GM21786 (cell line): ENCODE measurements at regions not wholly inside any gene's neighbourhood (a gene's known extent, or its start where the extent isn't known, plus 50 kb on each side); places are given as distances from the start of the nearest gene placed in this dataset.
"Not testable (repeated sequence)": the region's sequence is repeated elsewhere in the genome, so short reads cannot be mapped to it uniquely, and the experiment has no call there.

ENCODE experiments used
- ATAC-seq: cut with Tn5 transposase; IDR thresholded peaks from one replicate; pipeline ENCODE4 v1.9.1; 2021; ENCODE audit not compliant: unreplicated experiment

GRCh38 chr2:180246268-180246667, 239.2 kb upstream of the CWC22 start:
- ATAC-seq, result no peak

- no peak for ATAC-seq
Observed at GRCh38 chr2:180240774-180241173, 233.7 kb upstream of the CWC22 start.

- ATAC-seq, result no peak
Observed at GRCh38 chr2:180238729-180239128, 231.6 kb upstream of the CWC22 start.

GRCh38 chr2:180236061-180236460, 229.0 kb upstream of the CWC22 start:
- ATAC-seq, result not testable (repeated sequence)

GRCh38 chr2:180235506-180235905, 228.4 kb upstream of the CWC22 start:
- ATAC-seq, result not testable (repeated sequence)

- not testable (repeated sequence) for ATAC-seq
Observed at GRCh38 chr2:180234991-180235390, 227.9 kb upstream of the CWC22 start.

GRCh38 chr2:180231015-180231414, 223.9 kb upstream of the CWC22 start:
- ATAC-seq, result no peak

GRCh38 chr2:180227461-180227860, 220.4 kb upstream of the CWC22 start:
- no peak for ATAC-seq

- no peak for ATAC-seq
Observed at GRCh38 chr2:180225118-180225517, 218.0 kb upstream of the CWC22 start.

- ATAC-seq, result no peak
Observed at GRCh38 chr2:180222644-180223043, 215.5 kb upstream of the CWC22 start.

- ATAC-seq, result no peak
Observed at GRCh38 chr2:180219491-180219890, 212.4 kb upstream of the CWC22 start.

- no peak for ATAC-seq
Observed at GRCh38 chr2:180208841-180209240, 201.7 kb upstream of the CWC22 start.

- no peak for ATAC-seq
Observed at GRCh38 chr2:180205621-180206235, 198.6 kb upstream of the CWC22 start.

GRCh38 chr2:180203972-180204371, 196.9 kb upstream of the CWC22 start:
- ATAC-seq, result no peak

- ATAC-seq, result no peak
Observed at GRCh38 chr2:180202467-180202951, 195.4 kb upstream of the CWC22 start.

- peak; percentile 42 for ATAC-seq
Observed at GRCh38 chr2:180196419-180196977, 189.4 kb upstream of the CWC22 start.

GRCh38 chr2:180195847-180196246, 188.8 kb upstream of the CWC22 start:
- no peak for ATAC-seq

GRCh38 chr2:180191432-180192124, 184.5 kb upstream of the CWC22 start:
- ATAC-seq, result no peak

- no peak for ATAC-seq
Observed at GRCh38 chr2:180190851-180191250, 183.8 kb upstream of the CWC22 start.

GRCh38 chr2:180187611-180188010, 180.5 kb upstream of the CWC22 start:
- no peak for ATAC-seq

GRCh38 chr2:180184506-180184905, 177.4 kb upstream of the CWC22 start:
- ATAC-seq, result no peak

- ATAC-seq, result no peak
Observed at GRCh38 chr2:180180511-180180910, 173.4 kb upstream of the CWC22 start.
